B cell (primary cell): ENCODE measurements at regions not wholly inside any gene's neighbourhood (a gene's known extent, or its start where the extent isn't known, plus 50 kb on each side); places are given as distances from the start of the nearest gene placed in this dataset.

Experiments used
- CTCF ChIP-seq: fragments of 200-600 bp; IDR thresholded peaks from one replicate; pipeline ENCODE4 v1.8.0; 2022; ENCODE audit warnings: antibody characterized with exemption, mild to moderate bottlenecking
- EZH2 ChIP-seq: IDR thresholded peaks from 2 replicates; pipeline ENCODE4 v1.6.1; 2012; ENCODE audit warnings: borderline replicate concordance, low read depth, mild to moderate bottlenecking, moderate library complexity, low read length; ENCODE audit not compliant: insufficient read depth, poor library complexity, severe bottlenecking

GRCh38 chrX:15960237-15960636 lies 105.6 kb upstream of the AP1S2 start:
- TF ChIP-seq CTCF (no peak), EZH2 (no peak)
